GM18498 (cell line): ENCODE measurements at regions not wholly inside any gene's neighbourhood (a gene's known extent, or its start where the extent isn't known, plus 50 kb on each side); places are given as distances from the start of the nearest gene placed in this dataset.

Source experiments
- ATAC-seq: cut with Tn5 transposase; IDR thresholded peaks from one replicate; pipeline ENCODE4 v1.9.1; 2021; ENCODE audit warnings: mild to moderate bottlenecking, moderate library complexity; ENCODE audit not compliant: unreplicated experiment

DNA sequence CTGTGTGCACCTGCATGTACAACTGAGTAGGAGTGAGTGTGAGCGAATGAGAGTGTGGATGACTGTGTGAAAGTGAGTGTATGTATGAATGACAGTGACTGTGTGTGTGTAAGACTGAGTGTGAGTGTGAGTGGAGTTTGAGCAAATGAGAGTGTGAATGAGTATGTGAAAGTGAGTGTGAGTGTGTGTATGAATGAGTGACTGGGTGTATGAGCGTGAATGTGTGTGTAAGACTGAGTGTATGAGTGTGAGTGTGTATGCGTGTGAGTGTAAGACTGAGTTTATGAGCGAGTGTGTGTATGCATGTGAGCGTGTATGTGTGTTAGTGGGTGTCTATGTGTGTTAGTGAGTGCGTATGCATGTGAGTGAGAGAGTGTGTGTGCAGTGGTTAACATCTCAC, 220.8 kb downstream of the QKI start:
- ATAC-seq = no peak

GRCh38 chr6:163634211-163635171, 220.0 kb downstream of the QKI start:
- ATAC-seq = no peak

- ATAC-seq = no peak
Observed at GRCh38 chr6:163630991-163631390, 216.5 kb downstream of the QKI start.

- no peak for ATAC-seq
Observed at GRCh38 chr6:163630572-163630971, 216.1 kb downstream of the QKI start.

DNA sequence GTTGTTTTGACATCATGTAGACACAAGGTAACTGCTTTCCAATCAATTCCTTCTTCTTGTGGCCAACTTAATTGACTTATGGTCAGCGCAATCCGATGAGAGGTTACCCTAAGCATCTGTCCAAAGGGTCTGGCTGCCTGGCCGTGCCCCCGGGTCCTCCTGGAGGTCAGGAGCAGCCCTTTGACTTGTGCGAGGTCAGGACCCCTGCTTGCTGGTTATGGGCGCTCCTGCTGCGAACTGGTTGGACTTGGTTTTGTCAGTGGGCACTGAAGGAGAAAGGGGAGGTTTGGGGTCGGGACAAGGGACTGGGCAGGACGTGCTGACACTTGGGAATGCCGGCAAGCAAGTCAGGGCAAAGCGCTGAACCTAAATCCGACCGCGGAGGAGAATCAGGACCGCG, 215.6 kb downstream of the QKI start:
- no peak for ATAC-seq
